Neuronal stem cell (in vitro differentiated cells): ENCODE measurements at regions not wholly inside any gene's neighbourhood (a gene's known extent, or its start where the extent isn't known, plus 50 kb on each side); places are given as distances from the start of the nearest gene placed in this dataset.

Experiments used
- DNase-seq: peaks from one replicate; pipeline ENCODE4 v3.0.0-alpha.2; 2013; ENCODE audit warnings: low spot score
- H2AFZ ChIP-seq: one replicate; pipeline ENCODE4 v1.6.1; 2013; ENCODE audit warnings: mild to moderate bottlenecking, low read length, inconsistent platforms
- H2AK5ac ChIP-seq: 2 replicates; pipeline ENCODE4 v1.6.1; 2013; ENCODE audit warnings: low read depth, mild to moderate bottlenecking, inconsistent platforms, low read length, moderate library complexity, mixed read lengths
- H2BK120ac ChIP-seq: 2 replicates; pipeline ENCODE4 v1.6.1; 2013; ENCODE audit warnings: low read depth, mild to moderate bottlenecking, inconsistent platforms, low read length, moderate library complexity, mixed read lengths
- H2BK12ac ChIP-seq: one replicate; pipeline ENCODE4 v1.6.1; 2013; ENCODE audit warnings: low read length, inconsistent platforms
- H2BK15ac ChIP-seq: 2 replicates; pipeline ENCODE4 v1.6.1; 2013; ENCODE audit warnings: mild to moderate bottlenecking, low read length, inconsistent platforms, mixed read lengths
- H2BK5ac ChIP-seq: one replicate; pipeline ENCODE4 v1.6.1; 2013; ENCODE audit warnings: inconsistent platforms, mild to moderate bottlenecking, low read length, moderate library complexity
- H3K14ac ChIP-seq: one replicate; pipeline ENCODE4 v1.6.1; 2013; ENCODE audit warnings: low read length, inconsistent platforms
- H3K18ac ChIP-seq: 2 replicates; pipeline ENCODE4 v1.6.1; 2013; ENCODE audit warnings: low read length, inconsistent platforms
- H3K23ac ChIP-seq: 2 replicates; pipeline ENCODE4 v1.6.1; 2013; ENCODE audit warnings: low read depth, mild to moderate bottlenecking, mixed read lengths, low read length, inconsistent platforms; ENCODE audit not compliant: poor library complexity
- H3K27ac ChIP-seq: replicated peaks from 3 replicates; pipeline ENCODE4 v1.5.1; 2013; ENCODE audit warnings: low read length, inconsistent platforms
- H3K27me3 ChIP-seq, 3 experiments: 2 replicates each; pipeline ENCODE4 v1.6.1; 2013; ENCODE audit warnings: low read length in 3 of 3, mild to moderate bottlenecking in 2 of 3, inconsistent platforms in 1 of 3, low read depth in 1 of 3, mixed read lengths in 1 of 3, moderate library complexity in 1 of 3; ENCODE audit not compliant: control insufficient read depth in 3 of 3, insufficient read depth in 3 of 3
- H3K36me3 ChIP-seq, 2 donors: replicated peaks in 1 of 2; 2 replicates each; pipeline ENCODE4 v1.6.1; 2013; ENCODE audit warnings: low read length in 2 of 2; ENCODE audit not compliant: control insufficient read depth in 2 of 2, insufficient read depth in 2 of 2
- H3K4ac ChIP-seq: 2 replicates; pipeline ENCODE4 v1.6.1; 2013; ENCODE audit warnings: inconsistent platforms, mild to moderate bottlenecking, low read length, moderate library complexity
- H3K4me1 ChIP-seq, 2 donors: 1 replicate in 1 of 2; 2 replicates in 1 of 2; pipeline ENCODE4 v1.6.1; 2013; ENCODE audit warnings: low read length in 2 of 2, low read depth in 1 of 2; ENCODE audit not compliant: control insufficient read depth in 2 of 2, insufficient read depth in 1 of 2
- H3K4me2 ChIP-seq: one replicate; pipeline ENCODE4 v1.6.1; 2013; ENCODE audit warnings: mild to moderate bottlenecking, low read length, inconsistent platforms; ENCODE audit not compliant: insufficient read depth, poor library complexity, severe bottlenecking
- H3K4me3 ChIP-seq, 2 donors: 2 replicates each; pipeline ENCODE4 v1.5.1; 2013; ENCODE audit warnings: low read length in 2 of 2, mild to moderate bottlenecking in 2 of 2, inconsistent platforms in 1 of 2, moderate library complexity in 1 of 2
- H3K79me1 ChIP-seq: one replicate; pipeline ENCODE4 v1.6.1; 2013; ENCODE audit warnings: low read depth, mild to moderate bottlenecking, inconsistent platforms, low read length, moderate library complexity
- H3K9ac ChIP-seq: one replicate; pipeline ENCODE4 v1.6.1; 2013; ENCODE audit warnings: mild to moderate bottlenecking, low read depth, low read length, inconsistent platforms; ENCODE audit not compliant: poor library complexity
- H3K9me3 ChIP-seq, 2 donors: replicated peaks in 1 of 2; 2 replicates each; pipeline versions ENCODE3 to v1.6.1; 2013; ENCODE audit warnings: low read length in 2 of 2, mild to moderate bottlenecking in 2 of 2, inconsistent platforms in 1 of 2, low read depth in 1 of 2, mixed read lengths in 1 of 2, moderate library complexity in 1 of 2; ENCODE audit not compliant: control insufficient read depth in 2 of 2, insufficient read depth in 1 of 2
- H4K8ac ChIP-seq: one replicate; pipeline ENCODE4 v1.6.1; 2013; ENCODE audit warnings: low read depth, mild to moderate bottlenecking, inconsistent platforms, low read length, moderate library complexity
- H4K91ac ChIP-seq: one replicate; pipeline ENCODE4 v1.6.1; 2013; ENCODE audit warnings: low read length, low read depth, mild to moderate bottlenecking, inconsistent platforms; ENCODE audit not compliant: poor library complexity
- WGBS, 2 donors: extraction: QIAGEN DNeasy Blood & Tissue Kit; methylation state at CpG; one replicate each; pipeline ENCODE4 v1.1.7; 2013; ENCODE audit warnings: missing lambda C conversion rate in 2 of 2, mixed read lengths in 1 of 2; ENCODE audit not compliant: insufficient read length in 2 of 2, insufficient replicate concordance in 1 of 2; ENCODE audit errors: extremely low coverage in 2 of 2; 5-methylcytosine and 5-hydroxymethylcytosine counted together

- Histone ChIP-seq H3K79me1 (no peaks in the 10 kb centered on the region), H3K4ac (no peak overlapping the region), H2AFZ (no peak overlapping the region), H3K4me2 (no peak overlapping the region), H3K9me3 (no peaks in the 10 kb centered on the region), H3K23ac (no peak overlapping the region), H3K18ac (no peak overlapping the region), H2BK120ac (no peak overlapping the region), H3K14ac (no peak overlapping the region), H4K8ac (no peak overlapping the region), H3K36me3 (no peaks in the 10 kb centered on the region), H4K91ac (no peak overlapping the region), H2BK12ac (no peak overlapping the region), H3K27ac (no peak overlapping the region), H3K9ac (no peak overlapping the region), H2AK5ac (no peak overlapping the region), H3K4me1 (peaks cover 0 to 4% of the 10 kb centered on the region in 2 donors), H3K27me3 (no peaks in the 10 kb centered on the region), H3K4me3 (no peak overlapping the region), H2BK5ac (no peak overlapping the region), H2BK15ac (no peak overlapping the region)
- WGBS, 2 donors: no CpG with 5 or more reads among the region's 7 CpGs
- no peak for DNase-seq
Measured at GRCh38 chr14:39857376-39858055, 425.3 kb upstream of the FBXO33 start.

- WGBS, 2 donors: no CpG with 5 or more reads among the region's 1 CpG
- Histone ChIP-seq H3K4me1 (no peaks in the 10 kb centered on the region), H4K91ac (no peak overlapping the region)
Measured at GRCh38 chr14:39853441-39853840, 421.2 kb upstream of the FBXO33 start.

GRCh38 chr14:39851202-39851601 is 419.0 kb upstream of the FBXO33 start:
- WGBS, 2 donors: no CpG with 5 or more reads among the region's 1 CpG
- H4K8ac ChIP-seq: no peak overlapping the region
- H3K36me3 ChIP-seq: no peaks in the 10 kb centered on the region
- H3K27ac ChIP-seq: no peak overlapping the region
- no peak overlapping the region for H2AFZ ChIP-seq
- H2BK15ac ChIP-seq: no peak overlapping the region
- H2AK5ac ChIP-seq: no peak overlapping the region
- no peak overlapping the region for H3K4ac ChIP-seq
- no peak for DNase-seq
- H3K9ac ChIP-seq: no peak overlapping the region
- no peak overlapping the region for H2BK12ac ChIP-seq
- H3K27me3 ChIP-seq: no peaks in the 10 kb centered on the region
- H4K91ac ChIP-seq: no peak overlapping the region
- no peak overlapping the region for H3K18ac ChIP-seq
- no peaks in the 10 kb centered on the region for H3K79me1 ChIP-seq
- no peak overlapping the region for H2BK5ac ChIP-seq
- no peak overlapping the region for H3K4me2 ChIP-seq
- H3K4me1 ChIP-seq: no peaks in the 10 kb centered on the region
- H3K14ac ChIP-seq: no peak overlapping the region
- H2BK120ac ChIP-seq: no peak overlapping the region
- no peaks in the 10 kb centered on the region for H3K9me3 ChIP-seq
- no peak overlapping the region for H3K4me3 ChIP-seq
- no peak overlapping the region for H3K23ac ChIP-seq

More at GRCh38 chr14:39853441-39853840, 421.2 kb upstream of the FBXO33 start:
- H3K27me3 ChIP-seq: no peaks in the 10 kb centered on the region
- no peak overlapping the region for H2BK15ac ChIP-seq
- H2AFZ ChIP-seq: no peak overlapping the region
- H2BK12ac ChIP-seq: no peak overlapping the region
- no peaks in the 10 kb centered on the region for H3K79me1 ChIP-seq
- no peak overlapping the region for H2BK120ac ChIP-seq
- no peaks in the 10 kb centered on the region for H3K9me3 ChIP-seq
- no peaks in the 10 kb centered on the region for H3K36me3 ChIP-seq
- no peak overlapping the region for H3K9ac ChIP-seq
- H3K18ac ChIP-seq: no peak overlapping the region
- H2AK5ac ChIP-seq: no peak overlapping the region
- no peak overlapping the region for H4K8ac ChIP-seq
- no peak overlapping the region for H3K27ac ChIP-seq
- no peak overlapping the region for H3K4ac ChIP-seq
- no peak overlapping the region for H2BK5ac ChIP-seq
- no peak overlapping the region for H3K14ac ChIP-seq
- no peak for DNase-seq
- no peak overlapping the region for H3K4me3 ChIP-seq
- no peak overlapping the region for H3K23ac ChIP-seq
- no peak overlapping the region for H3K4me2 ChIP-seq

DNA sequence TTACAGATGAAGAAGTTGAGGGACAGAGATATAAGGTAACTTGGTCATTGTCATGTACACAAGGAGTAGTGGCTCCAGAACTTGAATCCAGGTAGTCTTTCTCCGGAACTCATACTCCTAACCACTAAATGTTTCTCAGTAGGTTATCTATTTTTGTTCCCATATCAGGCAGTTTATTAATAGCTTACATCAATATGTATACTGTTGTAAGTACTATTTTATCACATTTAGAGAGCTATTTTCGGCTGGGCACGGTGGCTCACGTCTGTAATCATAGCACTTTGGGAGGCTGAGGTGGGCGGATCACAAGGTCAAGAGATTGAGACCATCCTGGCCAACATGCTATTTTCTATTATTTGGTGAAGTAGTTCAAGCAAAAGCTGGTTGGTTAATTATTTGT is 415.6 kb upstream of the FBXO33 start:
- Histone ChIP-seq H3K27ac (no peak overlapping the region), H3K4me2 (no peak overlapping the region), H3K79me1 (no peaks in the 10 kb centered on the region), H4K8ac (no peak overlapping the region), H2BK15ac (no peak overlapping the region), H3K4me1 (no peaks in the 10 kb centered on the region), H3K27me3 (no peaks in the 10 kb centered on the region), H2BK5ac (no peak overlapping the region), H4K91ac (no peak overlapping the region), H2AK5ac (no peak overlapping the region), H2AFZ (no peak overlapping the region), H3K9ac (no peak overlapping the region), H2BK12ac (no peak overlapping the region), H3K9me3 (no peaks in the 10 kb centered on the region), H3K14ac (no peak overlapping the region), H2BK120ac (no peak overlapping the region), H3K4me3 (no peak overlapping the region), H3K18ac (no peak overlapping the region), H3K36me3 (no peaks in the 10 kb centered on the region), H3K23ac (no peak overlapping the region), H3K4ac (no peak overlapping the region)
- no peak for DNase-seq
- WGBS, 2 donors: no CpG with 5 or more reads among the region's 5 CpGs
